ENCODE measurements at regions not wholly inside any gene's neighbourhood (a gene's known extent, or its start where the extent isn't known, plus 50 kb on each side); places are given as distances from the start of the nearest gene placed in this dataset.
A peak's percentile ranks its signal among the peaks of the same experiment; 100 is the strongest.
"Not testable (repeated sequence)": the region's sequence is repeated elsewhere in the genome, so short reads cannot be mapped to it uniquely, and the experiment has no call there.

- DNase-seq, result no peak
Observed at GRCh38 chr2:62654876-62655359, 50.6 kb upstream of the EHBP1 start.

DNA sequence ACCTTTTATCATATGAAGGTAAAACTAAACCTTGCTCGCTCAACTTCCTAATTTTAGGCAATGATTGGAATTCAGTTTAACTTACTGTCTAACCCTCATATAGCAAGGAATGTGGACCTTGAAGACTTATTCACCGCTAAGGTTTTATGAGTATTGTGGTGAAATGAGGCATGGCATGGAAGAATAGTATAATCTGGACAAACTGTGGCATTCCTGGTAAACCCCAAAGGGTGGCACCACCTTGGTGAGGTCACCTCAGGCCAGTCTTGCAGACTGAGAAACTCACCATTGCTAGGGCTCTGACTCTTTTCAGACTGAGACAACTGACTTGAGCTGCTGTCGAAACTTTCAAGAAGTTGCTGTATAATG lies 51.1 kb upstream of the EHBP1 start:
- no peak for DNase-seq

DNA sequence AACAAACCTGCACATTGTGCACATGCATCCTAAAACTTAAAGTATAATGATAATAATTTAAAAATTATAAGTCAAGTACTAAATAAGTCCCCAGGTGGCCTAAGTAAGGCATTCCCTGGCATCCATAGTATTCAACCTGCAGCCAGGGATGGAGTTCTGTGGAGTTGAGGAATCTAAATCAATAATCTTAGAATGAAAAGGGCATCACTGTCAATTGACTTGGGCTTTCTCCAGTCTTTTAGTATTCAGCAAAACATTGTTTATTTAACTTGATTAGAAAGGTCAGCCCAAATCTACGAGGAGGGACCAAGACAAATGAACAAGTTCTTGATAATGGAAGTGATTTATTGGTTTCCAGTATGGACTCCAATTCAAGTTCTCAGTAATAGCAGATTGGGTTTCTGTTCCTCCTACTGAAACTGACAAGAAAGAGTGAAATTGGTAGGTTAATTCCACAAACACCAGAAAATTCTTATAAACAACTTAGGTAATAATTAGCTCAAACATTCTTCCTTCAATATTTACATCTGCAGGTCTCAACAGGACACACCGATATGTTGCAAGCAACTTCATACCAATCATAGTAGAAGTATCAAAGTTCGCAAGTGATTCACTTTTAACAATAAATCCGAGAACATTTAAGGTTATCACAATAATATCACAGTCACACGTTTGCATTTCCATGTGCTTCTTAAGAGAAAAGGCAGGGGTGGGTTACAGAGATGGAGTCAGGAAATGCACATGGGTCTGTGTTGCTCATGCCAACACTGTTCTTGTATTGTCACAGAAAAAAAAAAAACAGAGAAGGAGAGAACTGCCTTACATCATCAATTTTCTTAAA lies 51.7 kb upstream of the EHBP1 start:
- no peak for DNase-seq

DNA sequence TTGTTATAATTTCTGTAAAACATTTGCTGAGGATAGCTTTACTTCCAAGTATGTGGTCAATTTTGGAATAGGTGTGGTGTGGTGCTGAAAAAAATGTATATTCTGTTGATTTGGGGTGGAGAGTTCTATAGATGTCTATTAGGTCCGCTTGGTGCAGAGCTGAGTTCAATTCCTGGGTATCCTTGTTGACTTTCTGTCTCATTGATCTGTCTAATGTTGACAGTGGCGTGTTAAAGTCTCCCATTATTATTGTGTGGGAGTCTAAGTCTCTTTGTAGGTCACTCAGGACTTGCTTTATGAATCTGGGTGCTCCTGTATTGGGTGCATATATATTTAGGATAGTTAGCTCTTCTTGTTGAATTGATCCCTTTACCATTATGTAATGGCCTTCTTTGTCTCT lies 56.4 kb upstream of the EHBP1 start:
- not testable (repeated sequence) for DNase-seq

DNA sequence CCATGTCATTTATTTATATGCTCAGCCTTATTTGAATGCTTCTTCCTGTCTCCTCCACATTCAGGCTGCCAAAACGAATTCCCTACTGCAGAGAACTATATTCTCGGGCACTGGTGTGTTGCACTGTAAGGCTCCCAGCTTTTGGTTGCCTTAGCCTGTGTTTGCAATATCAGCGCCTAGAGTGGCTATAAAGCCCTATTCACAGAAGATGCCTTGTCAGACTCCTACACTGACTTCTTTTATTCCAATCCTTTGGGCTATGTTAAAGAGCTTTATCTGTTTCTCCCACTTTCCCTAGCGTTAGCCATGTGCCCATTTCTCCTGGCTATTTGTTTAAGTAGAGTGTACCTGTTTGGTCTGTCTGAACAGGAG lies 62.4 kb upstream of the EHBP1 start:
- no peak for DNase-seq

DNA sequence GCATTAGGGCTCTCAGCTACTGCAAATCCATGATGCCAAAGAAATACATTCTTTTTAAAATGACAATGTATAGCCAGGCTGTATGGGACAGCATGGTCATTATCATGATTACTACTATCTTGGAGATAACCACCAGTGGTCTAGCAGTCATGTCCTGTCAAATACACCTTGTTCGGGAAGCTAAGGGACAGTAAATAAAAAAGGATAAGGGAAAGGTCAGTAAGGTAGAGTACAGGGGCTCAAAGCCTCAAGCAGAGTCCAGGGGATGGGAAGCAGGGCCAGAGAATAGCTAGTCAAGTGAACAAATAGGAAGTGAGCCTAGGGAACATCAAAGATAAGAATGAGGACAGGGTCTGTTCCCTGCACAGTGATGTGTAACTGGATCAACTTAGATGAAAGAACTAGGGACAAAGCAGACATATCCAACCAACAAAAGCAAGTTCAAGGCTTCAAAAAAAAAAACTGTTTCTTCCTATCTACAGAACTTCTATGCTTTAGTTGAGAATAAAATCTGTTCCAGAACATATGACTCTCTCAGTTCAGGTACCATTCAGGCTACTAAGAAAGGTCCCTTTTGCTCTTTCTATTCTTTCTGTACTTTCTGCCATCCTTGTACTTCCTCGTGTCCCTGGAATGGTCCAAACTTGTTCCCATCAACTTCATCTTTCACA lies 62.9 kb upstream of the EHBP1 start:
- DNase-seq, result no peak

- no peak for DNase-seq
Observed at GRCh38 chr2:62641936-62642335, 63.6 kb upstream of the EHBP1 start.

DNA sequence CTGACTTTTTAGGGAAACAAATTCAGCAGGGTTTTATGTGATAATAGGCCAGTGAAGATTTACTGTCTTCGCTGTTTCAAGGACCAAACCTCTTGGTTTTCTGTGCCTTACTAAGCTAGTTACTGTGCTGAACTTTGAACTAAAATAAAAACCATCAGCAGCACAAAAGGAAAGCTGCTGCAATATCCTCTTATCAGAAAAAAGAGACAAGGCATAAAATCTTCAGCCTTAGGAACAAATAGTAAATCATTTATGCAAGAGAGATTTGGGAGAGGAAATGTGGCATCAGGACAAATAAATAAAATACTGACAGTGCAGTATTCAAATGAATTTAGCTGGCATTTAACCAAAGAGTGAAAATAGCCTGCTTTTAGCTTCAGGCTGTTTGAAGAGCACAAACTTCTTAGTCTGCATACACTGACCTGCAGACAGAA lies 64.1 kb upstream of the EHBP1 start:
- no peak for DNase-seq

DNA sequence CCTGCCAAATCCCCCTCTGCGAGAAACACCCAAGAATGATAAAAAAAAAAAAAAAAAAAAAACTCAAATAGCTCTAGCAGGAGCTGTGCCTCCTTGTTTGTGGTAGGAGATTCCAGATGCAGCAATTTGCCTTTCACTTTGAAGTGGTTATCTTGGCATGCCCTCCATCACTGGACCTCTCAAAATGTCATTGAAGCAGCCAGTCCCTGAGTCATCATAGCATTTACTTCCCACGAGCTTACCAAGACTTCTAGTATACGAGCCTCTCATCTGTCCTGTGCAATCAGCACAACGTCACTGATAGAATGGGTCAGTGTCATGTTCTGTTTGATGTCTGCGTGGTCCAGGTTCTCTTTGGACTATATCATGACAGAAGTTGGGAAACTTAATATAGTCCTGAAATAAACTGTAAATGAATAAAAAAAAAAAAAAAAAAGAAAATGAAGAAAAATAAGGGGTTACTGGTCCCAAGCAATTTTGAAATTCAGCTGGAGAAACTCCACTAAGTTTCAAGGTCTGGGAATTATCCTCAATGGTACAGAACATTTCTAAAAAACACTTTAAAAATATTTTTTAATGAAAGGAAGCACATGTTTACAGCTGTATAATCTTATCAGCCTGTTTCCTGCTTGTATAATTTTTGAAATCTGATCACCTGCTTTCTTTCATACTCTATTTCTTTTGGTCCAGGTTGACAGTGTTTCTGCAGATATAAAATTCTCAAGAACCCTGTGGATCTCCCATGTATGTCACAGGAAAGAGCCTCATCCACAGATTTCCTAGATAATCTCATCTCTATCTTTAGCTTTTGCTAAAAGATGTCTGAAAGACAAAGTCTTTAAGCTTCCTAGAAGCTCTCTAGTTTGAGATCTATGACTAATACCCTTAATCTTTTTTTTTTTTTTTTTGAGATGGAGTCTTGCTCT lies 74.1 kb upstream of the EHBP1 start:
- DNase-seq, result peak; percentile 63

GRCh38 chr2:62630206-62630605 lies 75.3 kb upstream of the EHBP1 start:
- DNase-seq, result not testable (repeated sequence)

GRCh38 chr2:62629310-62629709 lies 76.2 kb upstream of the EHBP1 start:
- DNase-seq, result not testable (repeated sequence)

GRCh38 chr2:62627667-62628066 lies 77.8 kb upstream of the EHBP1 start:
- no peak for DNase-seq

GRCh38 chr2:62624855-62625254 lies 80.7 kb upstream of the EHBP1 start:
- no peak for DNase-seq

DNA sequence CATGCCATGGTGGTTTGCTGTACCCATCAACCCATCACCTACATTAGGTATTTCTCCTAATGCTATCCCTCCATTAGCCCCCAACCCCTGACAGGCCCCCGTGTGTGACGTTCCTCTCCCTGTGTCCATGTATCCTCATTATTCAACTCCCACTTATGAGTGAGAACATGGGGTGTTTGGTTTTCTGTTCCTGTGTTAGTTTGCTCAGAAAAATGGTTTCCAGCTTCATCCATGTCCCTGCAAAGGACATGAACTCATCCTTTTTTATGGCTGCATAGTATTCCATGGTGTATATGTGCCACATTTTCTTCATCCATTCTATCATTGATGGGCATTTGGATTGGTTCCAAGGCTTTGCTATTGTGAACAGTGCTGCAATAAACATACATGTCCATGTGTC lies 89.0 kb upstream of the EHBP1 start:
- not testable (repeated sequence) for DNase-seq

- DNase-seq, result no peak
Observed at GRCh38 chr2:62611854-62612253, 93.7 kb upstream of the EHBP1 start.

DNA sequence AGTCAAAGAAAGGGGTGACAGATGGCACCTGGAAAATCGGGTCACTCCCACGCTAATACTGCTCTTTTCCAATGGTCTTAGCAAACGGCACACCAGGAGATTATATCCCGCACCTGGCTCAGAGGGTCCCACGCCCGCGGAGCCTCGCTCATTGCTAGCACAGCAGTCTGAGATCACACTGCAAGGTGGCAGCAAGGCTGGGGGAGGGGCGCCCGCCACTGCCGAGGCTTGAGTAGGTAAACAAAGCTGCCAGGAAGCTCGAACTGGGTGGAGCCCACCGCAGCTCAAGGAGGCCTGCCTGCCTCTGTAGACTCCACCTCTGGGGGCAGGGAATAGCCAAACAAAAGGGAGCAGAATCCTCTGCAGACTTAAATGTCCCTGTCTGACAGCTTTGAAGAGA lies 99.5 kb upstream of the TMEM17 start:
- not testable (repeated sequence) for DNase-seq

- DNase-seq, result no peak
Observed at GRCh38 chr2:62604336-62604735, 98.3 kb upstream of the TMEM17 start.

DNA sequence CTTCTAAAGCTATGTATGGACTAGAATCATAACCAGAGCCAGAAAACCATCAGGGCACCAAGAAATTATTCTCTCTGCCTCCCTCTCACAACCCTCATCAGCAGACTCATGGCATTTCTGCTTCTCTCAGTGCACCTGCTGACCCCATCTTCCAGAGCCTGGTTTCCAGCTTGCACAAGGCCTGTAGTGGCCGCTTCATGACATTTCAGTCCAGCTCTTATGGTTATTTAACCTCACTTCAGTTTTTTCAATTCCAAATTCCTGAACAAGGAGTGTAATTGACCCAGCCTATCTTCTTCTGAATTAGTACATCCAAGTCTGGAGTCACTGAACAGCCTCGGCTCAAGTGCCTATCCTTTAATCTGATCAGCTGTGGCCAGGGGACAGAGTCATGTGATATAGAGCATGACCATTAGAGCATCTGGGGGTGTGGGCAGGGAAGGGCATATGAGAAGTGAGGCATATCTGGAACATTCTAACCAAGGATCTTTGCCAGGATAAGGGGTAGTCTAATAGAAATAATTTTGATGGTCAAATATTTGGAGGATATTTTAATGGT lies 97.2 kb upstream of the TMEM17 start:
- no peak for DNase-seq

GRCh38 chr2:62599674-62600410 lies 93.8 kb upstream of the TMEM17 start:
- not testable (repeated sequence) for DNase-seq

DNA sequence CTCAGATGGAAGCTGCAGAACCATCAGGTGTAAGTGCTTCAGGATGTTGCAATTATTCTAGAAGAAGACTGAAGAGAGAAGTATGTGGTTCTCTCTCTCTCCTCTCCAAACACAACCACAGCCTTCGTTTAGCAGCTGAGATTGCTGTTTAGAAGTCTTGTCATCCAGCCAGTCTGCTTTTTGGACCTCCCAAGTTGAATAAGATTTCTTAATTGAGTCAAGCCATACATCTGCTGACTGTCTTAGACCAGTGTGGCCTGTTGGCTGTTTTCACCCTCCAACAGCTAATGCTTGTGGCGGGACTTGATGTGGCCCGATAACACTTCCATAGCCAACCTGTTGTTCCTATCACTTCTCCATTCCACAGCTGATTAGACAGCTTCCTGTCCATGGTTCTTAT lies 91.3 kb upstream of the TMEM17 start:
- DNase-seq, result no peak

DNA sequence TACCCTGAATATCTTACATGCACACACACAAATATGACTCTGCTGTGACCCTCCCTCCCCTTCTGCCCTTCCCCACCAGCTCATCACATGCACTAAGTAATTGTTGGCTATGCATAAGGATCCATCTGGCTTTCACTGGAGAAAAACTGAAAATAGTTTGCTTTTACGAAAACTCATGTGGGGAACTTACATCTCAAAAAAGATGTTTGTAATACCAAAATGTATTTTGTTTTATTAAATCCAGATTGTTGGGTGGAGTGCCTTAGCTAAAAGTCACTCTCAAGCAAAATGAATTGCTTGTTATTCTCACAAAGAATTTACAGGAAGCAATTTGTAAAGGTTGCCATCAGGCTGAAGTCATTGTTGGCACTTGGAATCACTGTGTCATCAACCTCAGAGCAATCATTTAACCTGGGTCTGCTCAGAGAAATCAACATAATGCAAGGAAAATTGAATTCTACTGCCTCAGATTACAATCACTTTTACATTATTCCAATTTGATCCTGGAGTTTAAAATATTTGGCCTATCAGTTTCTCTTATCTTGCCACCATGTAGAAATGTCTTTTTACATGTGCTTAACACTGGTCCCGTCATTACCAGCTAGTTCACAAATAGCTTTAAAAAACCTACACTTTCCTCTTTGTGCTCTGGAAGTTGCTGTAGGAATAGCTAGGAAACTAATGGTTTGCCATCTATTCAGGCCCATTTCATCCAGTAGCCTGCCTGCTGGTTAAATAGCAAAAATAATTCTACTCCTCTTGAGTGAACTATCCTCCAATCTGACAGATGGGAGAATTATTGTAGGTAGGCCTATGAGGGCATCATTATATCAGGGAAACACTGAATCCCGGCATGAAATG lies 90.3 kb upstream of the TMEM17 start:
- DNase-seq, result no peak

All from DMS79 treated with DMSO at 0.1 percent for 48 hours (cell line).